A549 (cell line): ENCODE measurements at regions not wholly inside any gene's neighbourhood (a gene's known extent, or its start where the extent isn't known, plus 50 kb on each side); places are given as distances from the start of the nearest gene placed in this dataset.

Experiments
- BHLHE40 ChIP-seq: IDR thresholded peaks from 2 replicates; pipeline ENCODE4 v1.6.1; 2012; ENCODE audit warnings: low read depth, low read length, inconsistent platforms
- CEBPB ChIP-seq, 2 experiments: fragments of >200 bp in 1 of 2; sonication (Bioruptor Twin) in 1 of 2; formaldehyde crosslinking in 1 of 2; IDR thresholded peaks; 2 replicates each; pipeline ENCODE4 v1.6.1; 2012 to 2016
- CTCF ChIP-seq: fragments of >200 bp; sonication (Bioruptor Twin); formaldehyde crosslinking; IDR thresholded peaks from 3 replicates; pipeline ENCODE4 v1.5.1; 2016
- EP300 ChIP-seq, 2 experiments: fragments of >200 bp; sonication (Bioruptor Twin); formaldehyde crosslinking; IDR thresholded peaks; 2 replicates in 1 of 2; 3 replicates in 1 of 2; pipeline ENCODE4 v1.6.1; 2016 to 2017
- MAZ ChIP-seq: fragments of 150-350 bp; IDR thresholded peaks from 2 replicates; pipeline ENCODE4 v1.6.1; 2014; ENCODE audit warnings: antibody characterized with exemption, low read depth, low read length, borderline replicate concordance
- POLR2A ChIP-seq: IDR thresholded peaks from 2 replicates; pipeline ENCODE4 v1.6.1; 2012; ENCODE audit warnings: mild to moderate bottlenecking, low read length
- RAD21 ChIP-seq, 2 experiments: fragments of >200 bp in 1 of 2; sonication (Bioruptor Twin) in 1 of 2; formaldehyde crosslinking in 1 of 2; IDR thresholded peaks in 1 of 2; conservative IDR thresholded peaks in 1 of 2; 2 replicates in 1 of 2; 3 replicates in 1 of 2; pipeline ENCODE4 v1.6.1; 2012 to 2018; ENCODE audit warnings: inconsistent platforms in 1 of 2

- no peak for TF ChIP-seq POLR2A
- no peak for TF ChIP-seq CEBPB (IDR thresholded peaks at IDR 0.05)
- TF ChIP-seq RAD21 (conservative IDR thresholded peaks at IDR 0.05 in 1 of 2, IDR thresholded peaks at IDR 0.05 in 1 of 2), result no peak
- TF ChIP-seq EP300 (IDR thresholded peaks at IDR 0.05), result no peak
- no peak for TF ChIP-seq CTCF
- no peak for TF ChIP-seq MAZ
- no peak for TF ChIP-seq BHLHE40
These were observed 71.5 kb upstream of the GSE1 start for GRCh38 chr16:85541619-85541979.
